Mesothelial cell of epicardium (in vitro differentiated cells): ENCODE measurements at regions not wholly inside any gene's neighbourhood (a gene's known extent, or its start where the extent isn't known, plus 50 kb on each side); places are given as distances from the start of the nearest gene placed in this dataset.

ENCODE experiments used
- DNase-seq, 2 experiments: peaks; one replicate each; pipeline ENCODE4 v3.0.0; 2021; ENCODE audit warnings: low spot score in 2 of 2; ENCODE audit not compliant: unreplicated experiment in 2 of 2
- H3K27ac Mint-ChIP-seq: 2 replicates; pipeline ENCODE4 v1.8.0; 2021; ENCODE audit warnings: mixed read lengths
- H3K27me3 Mint-ChIP-seq: 2 replicates; pipeline ENCODE4 v1.8.0; 2021; ENCODE audit warnings: low read depth, mixed read lengths
- H3K36me3 Mint-ChIP-seq: 2 replicates; pipeline ENCODE4 v1.8.0; 2021; ENCODE audit warnings: mixed read lengths
- H3K4me1 Mint-ChIP-seq: 2 replicates; pipeline ENCODE4 v1.8.0; 2021; ENCODE audit warnings: mixed read lengths
- H3K4me3 Mint-ChIP-seq: 2 replicates; pipeline ENCODE4 v1.8.0; 2021; ENCODE audit warnings: mild to moderate bottlenecking, moderate library complexity, mixed read lengths
- H3K9me3 Mint-ChIP-seq: 2 replicates; pipeline ENCODE4 v1.8.0; 2021; ENCODE audit warnings: mixed read lengths
- CTCF ChIP-seq: fragments of 200-600 bp; sonication (generic); IDR thresholded peaks from one replicate; pipeline ENCODE4 v1.5.0; 2021; ENCODE audit warnings: antibody characterized with exemption; ENCODE audit not compliant: unreplicated experiment

GRCh38 chr6:37580176-37580955, 80.7 kb upstream of the CCDC167 start:
- Mint-ChIP-seq H3K4me1 (peaks cover 12% of the 10 kb centered on the region), H3K4me3 (no peak overlapping the region), H3K27me3 (no peaks in the 10 kb centered on the region), H3K9me3 (no peaks in the 10 kb centered on the region), H3K36me3 (no peaks in the 10 kb centered on the region), H3K27ac (no peak overlapping the region)
- no peak for DNase-seq
- no peak for TF ChIP-seq CTCF

GRCh38 chr6:37579444-37580067, 79.9 kb upstream of the CCDC167 start:
- H3K4me1 Mint-ChIP-seq = peaks cover 12% of the 10 kb centered on the region
- H3K27ac Mint-ChIP-seq = no peak overlapping the region
- H3K9me3 Mint-ChIP-seq = no peaks in the 10 kb centered on the region

GRCh38 chr6:37578104-37578503, 78.4 kb upstream of the CCDC167 start:
- H3K4me3 Mint-ChIP-seq = no peak overlapping the region
- no peaks in the 10 kb centered on the region for H3K9me3 Mint-ChIP-seq
- H3K27me3 Mint-ChIP-seq = no peaks in the 10 kb centered on the region
- H3K36me3 Mint-ChIP-seq = no peaks in the 10 kb centered on the region
- no peak for DNase-seq
- H3K4me1 Mint-ChIP-seq = peaks cover 12% of the 10 kb centered on the region
- no peak for TF ChIP-seq CTCF
- no peak overlapping the region for H3K27ac Mint-ChIP-seq

More at GRCh38 chr6:37579444-37580067, 79.9 kb upstream of the CCDC167 start:
- Mint-ChIP-seq H3K36me3 (no peaks in the 10 kb centered on the region), H3K4me3 (no peak overlapping the region), H3K27me3 (no peaks in the 10 kb centered on the region)
- no peak for DNase-seq
- TF ChIP-seq CTCF = no peak

GRCh38 chr6:37576336-37576737, 76.6 kb upstream of the CCDC167 start:
- Mint-ChIP-seq H3K9me3 (no peaks in the 10 kb centered on the region), H3K4me3 (no peak overlapping the region), H3K4me1 (no peaks in the 10 kb centered on the region), H3K36me3 (no peaks in the 10 kb centered on the region), H3K27ac (no peak overlapping the region), H3K27me3 (no peaks in the 10 kb centered on the region)
- no peak for TF ChIP-seq CTCF
- DNase-seq = no peak

- Mint-ChIP-seq H3K27ac (no peak overlapping the region), H3K4me1 (peaks cover under 1% of the 10 kb centered on the region), H3K9me3 (no peaks in the 10 kb centered on the region), H3K4me3 (no peak overlapping the region), H3K27me3 (peaks cover 5% of the 10 kb centered on the region), H3K36me3 (no peaks in the 10 kb centered on the region)
- TF ChIP-seq CTCF = no peak
- DNase-seq = no peak
Observed at GRCh38 chr6:37575221-37575620, 75.5 kb upstream of the CCDC167 start.
